ENCODE measurements at regions not wholly inside any gene's neighbourhood (a gene's known extent, or its start where the extent isn't known, plus 50 kb on each side); places are given as distances from the start of the nearest gene placed in this dataset.

DNA sequence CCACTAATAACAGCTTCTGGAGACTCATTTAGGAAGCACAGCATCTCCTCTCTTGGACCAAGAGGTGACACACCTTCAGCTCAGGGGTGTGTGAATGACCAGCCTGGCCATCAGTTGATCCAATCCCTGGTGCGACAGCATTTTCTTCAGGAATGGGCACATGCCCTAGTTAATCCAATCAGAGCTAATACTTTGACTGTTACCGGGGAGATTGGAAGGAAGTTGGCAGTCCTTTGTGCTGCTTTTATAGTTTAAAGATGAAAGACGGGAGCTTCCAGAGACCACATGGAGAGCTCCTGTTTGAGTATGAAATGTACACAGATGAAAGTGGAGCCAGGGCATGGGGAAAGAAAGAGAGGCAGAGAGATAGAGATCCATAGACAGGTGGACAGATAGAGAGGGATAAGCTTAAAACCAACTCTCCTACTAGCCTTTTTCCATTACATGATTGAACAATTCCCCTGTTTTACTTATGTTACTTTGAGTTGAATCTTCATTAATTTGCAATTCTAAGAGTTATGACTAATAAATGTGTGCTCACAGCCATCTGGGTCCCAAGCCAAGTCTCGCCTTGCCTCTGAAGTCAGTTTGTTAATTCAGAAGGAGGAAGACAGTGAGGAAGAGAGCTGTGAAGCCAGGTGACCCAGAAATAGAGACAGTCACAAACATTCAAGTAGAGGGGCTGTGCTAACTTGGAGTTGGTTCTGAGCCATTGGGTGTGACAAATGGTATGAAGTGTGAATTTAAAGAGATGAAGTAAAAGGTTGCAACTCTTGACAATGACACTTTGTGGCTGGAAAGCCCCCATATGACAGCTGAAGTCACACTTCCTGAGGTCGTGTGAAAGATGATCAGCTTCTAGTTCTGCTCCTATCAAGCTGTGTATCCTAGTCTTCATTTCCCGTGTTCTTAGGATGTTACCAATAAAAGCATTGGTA is 120.0 kb upstream of the GOT2 start:
- no peak for TF ChIP-seq EZH2phosphoT487 (conservative IDR thresholded peaks at IDR 0.05; ENCODE audit: low read length)
- TF ChIP-seq CTCF (IDR thresholded peaks at IDR 0.05; ENCODE audit: insufficient read depth, low read length, poor library complexity, severe bottlenecking) = no peak

All from SU-DHL-6 (cell line).